VCaP (cell line): ENCODE measurements at regions not wholly inside any gene's neighbourhood (a gene's known extent, or its start where the extent isn't known, plus 50 kb on each side); places are given as distances from the start of the nearest gene placed in this dataset.

Experiments used
- H3K27ac ChIP-seq: fragments of 450-650 bp; 2 replicates; pipeline ENCODE4 v1.5.1; 2017
- CTCF ChIP-seq: fragments of 450-650 bp; conservative IDR thresholded peaks from 2 replicates; pipeline ENCODE4 v1.5.1; 2017; ENCODE audit warnings: mild to moderate bottlenecking, moderate library complexity

DNA sequence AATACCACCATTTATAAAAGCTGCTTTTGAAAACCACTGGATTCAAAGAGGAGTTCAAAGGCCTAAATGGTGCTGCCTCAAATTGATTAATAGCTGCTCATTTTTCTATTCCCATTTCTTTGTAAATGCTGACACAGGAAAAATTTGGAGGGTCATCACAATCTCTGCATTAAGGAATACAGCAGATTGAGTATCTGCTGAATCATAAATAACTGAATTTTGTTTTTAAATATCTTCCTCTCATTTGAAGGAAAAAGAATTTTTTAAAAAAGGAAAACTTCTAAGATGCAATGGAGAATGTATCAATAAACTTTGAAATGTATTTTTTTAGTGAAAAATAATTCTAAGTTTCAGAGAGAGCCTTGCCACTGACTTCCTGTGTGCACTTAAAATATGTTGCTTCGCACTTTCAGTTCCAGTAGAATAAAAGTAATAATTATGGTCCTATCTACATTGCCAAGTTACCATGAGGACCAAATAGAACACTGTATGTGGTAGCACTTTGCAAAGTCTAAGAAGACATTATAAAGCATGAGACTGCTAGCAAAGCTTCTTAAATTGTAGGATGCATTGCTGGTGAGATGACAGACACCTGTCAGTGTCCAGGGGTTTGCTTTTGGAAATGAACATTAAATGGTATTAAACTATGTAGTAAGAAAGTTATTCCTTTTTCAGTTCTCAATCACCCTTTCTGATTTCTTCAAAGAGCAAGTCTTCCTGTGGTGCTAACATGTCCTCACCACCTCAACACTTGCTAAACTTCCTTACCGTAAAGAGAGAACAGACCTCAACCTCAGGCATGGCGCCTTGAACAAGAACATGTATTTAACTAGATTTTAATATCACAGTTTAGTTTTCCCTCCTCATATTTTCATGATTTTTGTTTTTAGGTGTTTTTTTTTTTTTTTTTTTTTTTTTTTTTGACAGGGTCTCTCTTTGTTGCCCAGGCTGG is 555.1 kb downstream of the EBF1 start:
- TF ChIP-seq CTCF = no peak
- no peak overlapping the region for H3K27ac ChIP-seq

DNA sequence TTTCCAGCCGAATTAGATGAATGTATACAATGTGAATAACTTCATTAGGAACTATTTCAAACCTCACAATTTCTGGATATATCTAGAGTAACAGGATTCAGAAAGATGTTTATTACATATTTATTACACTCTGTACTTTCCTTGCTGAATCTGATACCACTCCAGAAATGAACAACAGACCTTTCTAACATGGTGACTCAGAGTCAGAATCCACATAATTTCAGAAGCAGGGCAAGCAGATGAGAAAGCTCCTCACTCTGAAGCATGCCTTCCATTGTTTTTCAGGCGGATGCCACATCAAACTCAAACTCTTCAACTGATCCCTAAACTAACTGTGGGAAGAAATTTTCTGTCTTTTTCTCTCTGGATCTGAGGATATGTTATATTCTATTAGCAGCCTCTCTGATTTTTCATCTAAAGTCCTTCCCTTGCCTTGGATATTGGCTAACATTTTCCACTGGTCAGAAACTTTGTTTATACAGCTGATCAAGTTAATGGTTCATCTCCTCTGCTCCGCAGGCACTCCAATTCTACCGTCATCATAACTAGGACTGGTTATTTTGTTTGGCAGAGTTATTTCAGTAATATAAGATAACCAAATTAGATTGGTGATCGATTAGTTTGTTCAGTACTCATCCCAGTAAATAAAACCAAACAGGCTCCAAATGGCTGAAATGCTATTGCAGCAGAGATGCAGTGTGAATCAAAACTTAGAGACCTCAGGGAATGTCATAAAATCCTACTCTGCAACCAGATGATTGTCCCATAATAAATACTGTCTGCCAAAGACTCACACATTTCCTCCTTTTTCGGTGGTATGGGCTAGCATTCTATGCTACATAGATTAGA is 556.0 kb downstream of the EBF1 start:
- no peak overlapping the region for H3K27ac ChIP-seq
- no peak for TF ChIP-seq CTCF

DNA sequence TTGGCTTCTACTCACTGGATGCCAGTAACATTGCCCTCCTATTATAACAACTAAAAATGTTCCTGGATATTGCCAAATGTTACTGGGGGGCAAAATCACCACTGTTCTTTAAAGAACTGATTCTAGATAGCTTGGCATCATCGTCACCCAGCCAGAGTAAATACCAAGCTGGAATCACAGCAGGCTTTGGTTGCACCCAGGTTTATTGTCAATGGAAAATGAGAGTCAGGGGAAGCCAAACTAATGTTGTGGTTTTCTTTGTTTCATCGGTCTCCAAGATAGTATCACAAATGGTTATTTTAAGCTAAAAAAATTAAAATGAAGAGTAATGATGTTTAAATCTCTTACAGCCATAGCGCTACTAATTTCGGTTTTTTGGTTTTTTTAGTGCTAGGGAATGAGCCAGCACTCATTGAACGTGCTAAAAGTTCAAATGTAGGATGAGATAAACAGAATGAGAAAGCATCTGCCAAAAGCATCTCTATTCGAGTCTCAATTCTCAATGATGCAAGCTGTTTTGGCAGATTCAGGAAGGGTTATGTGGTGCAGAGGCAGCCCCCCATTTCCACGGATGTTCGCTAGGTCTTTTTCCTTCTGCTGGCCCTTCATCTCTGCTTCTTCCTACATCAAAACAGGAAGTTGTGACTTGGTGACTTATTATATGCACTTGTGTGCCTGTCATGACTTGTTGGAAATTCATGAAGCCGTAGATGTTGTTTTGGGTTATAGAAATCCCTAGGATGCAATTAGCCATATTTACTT is 558.0 kb downstream of the EBF1 start:
- TF ChIP-seq CTCF = no peak
- no peak overlapping the region for H3K27ac ChIP-seq

DNA sequence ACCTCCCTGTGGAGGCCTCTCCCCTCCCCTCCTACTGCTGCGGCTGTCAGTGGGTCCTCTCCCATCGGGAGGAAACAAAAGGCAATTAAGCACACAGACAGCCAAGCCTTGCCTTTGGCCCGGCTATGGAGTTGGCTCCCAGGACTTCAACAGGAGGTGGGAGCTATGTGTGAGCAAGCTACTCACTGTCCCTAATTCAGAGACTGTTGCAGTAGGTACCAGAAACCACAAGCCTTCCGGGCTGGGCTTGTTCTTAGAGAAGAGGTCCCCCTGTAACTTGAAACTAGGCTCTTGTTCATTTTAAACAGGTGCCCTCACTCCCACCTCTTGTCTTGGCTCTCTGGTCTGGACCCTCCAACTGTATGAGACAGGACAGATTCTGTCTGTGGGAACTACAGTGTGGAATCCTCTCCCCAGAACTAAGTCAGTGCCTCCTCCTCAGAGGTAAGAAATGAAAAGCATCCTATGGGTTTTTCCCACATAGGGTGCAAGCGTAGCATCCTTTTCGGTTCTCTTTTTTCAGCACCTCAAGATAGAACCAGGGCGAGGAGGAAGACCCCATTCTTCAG is 561.1 kb downstream of the EBF1 start:
- no peak for TF ChIP-seq CTCF
- no peak overlapping the region for H3K27ac ChIP-seq

GRCh38 chr5:158537366-158537765 is 562.4 kb downstream of the EBF1 start:
- TF ChIP-seq CTCF = no peak
- H3K27ac ChIP-seq = no peak overlapping the region

- no peak for TF ChIP-seq CTCF
- H3K27ac ChIP-seq = no peak overlapping the region
Observed at GRCh38 chr5:158534203-158534602, 565.5 kb downstream of the EBF1 start.
